NCI-H2171 treated with DMSO at 0.1 percent for 48 hours (cell line): ENCODE measurements at regions not wholly inside any gene's neighbourhood (a gene's known extent, or its start where the extent isn't known, plus 50 kb on each side); places are given as distances from the start of the nearest gene placed in this dataset.
"Not testable (repeated sequence)": the region's sequence is repeated elsewhere in the genome, so short reads cannot be mapped to it uniquely, and the experiment has no call there.

Source experiments
- DNase-seq: peaks from one replicate; lab custom pipeline; 2025; lab: John Stamatoyannopoulos, UW

DNA sequence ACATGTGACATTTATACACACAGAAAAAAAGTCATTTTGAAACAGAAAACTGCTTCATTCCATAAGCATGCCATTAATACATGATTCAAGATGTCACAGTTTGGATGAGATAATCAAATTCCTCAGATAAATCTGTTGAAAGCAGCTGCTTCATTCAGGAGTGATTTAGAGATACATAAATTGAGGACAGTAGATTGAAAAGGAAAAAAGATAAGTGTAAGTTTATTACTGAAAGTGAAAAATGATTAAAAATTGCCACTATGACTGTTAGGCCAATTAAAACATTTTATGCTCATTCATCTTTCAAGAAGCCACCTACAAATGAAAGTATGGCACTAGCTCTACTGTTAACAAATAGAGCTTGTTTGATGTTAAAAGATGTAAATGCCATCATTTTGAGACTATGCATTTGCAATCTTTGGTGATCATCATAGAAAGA lies 136.9 kb upstream of the CDK6 start:
- no peak for DNase-seq

DNA sequence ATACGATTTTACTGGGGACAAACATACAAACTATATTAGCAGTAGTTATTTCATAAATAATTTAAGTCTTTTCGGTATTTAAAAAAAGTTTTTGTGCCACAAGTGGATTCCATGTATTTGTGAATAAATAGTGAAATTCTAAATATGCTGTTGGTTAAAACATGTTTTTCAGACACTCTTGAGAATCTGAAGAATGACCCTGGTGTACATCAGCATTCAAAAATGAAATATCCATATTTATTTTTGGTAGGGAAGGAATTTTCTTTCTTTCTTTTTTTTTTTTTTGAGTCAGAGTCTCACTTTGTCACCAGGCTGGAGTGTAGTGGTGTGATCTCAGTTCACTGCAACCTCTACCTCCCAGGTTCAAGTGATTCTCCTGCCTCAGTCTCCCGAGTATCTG lies 136.1 kb upstream of the CDK6 start:
- DNase-seq = no peak

DNA sequence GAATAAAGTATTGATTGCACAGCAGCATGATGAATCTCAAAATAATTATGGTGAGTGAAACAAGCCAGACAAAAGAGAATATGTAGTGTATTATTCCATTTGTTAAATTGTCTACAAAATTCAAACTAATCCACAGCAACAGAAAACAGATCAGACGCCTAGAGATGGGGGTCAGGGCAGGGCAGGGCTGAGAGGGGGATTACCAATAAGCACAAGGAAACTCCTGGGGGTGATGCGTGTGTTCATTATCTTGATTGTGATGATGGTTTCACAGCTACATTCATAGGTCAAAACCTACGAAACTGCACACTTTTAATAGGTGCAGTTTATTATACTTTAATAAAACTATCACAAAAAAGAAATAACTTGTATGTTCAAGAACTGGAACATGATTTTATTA lies 132.7 kb upstream of the CDK6 start:
- no peak for DNase-seq

DNA sequence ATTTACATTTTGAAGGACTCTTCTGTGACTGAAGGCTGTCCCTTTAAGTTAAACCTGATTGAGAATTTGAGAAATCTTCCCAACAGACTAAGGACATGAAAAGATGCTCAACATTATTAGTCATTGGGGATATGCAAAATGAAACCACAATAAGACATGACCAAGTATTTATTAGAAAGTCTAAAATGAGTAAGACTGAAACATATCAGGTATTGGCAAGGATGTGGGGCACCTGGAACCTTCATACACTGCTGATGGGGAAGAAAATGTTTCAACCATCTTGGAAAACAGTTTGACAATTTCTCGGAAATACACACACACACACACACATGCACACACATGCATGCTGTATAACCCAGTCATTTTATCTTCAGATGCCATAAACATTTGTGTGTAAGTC lies 132.1 kb upstream of the CDK6 start:
- no peak for DNase-seq

DNA sequence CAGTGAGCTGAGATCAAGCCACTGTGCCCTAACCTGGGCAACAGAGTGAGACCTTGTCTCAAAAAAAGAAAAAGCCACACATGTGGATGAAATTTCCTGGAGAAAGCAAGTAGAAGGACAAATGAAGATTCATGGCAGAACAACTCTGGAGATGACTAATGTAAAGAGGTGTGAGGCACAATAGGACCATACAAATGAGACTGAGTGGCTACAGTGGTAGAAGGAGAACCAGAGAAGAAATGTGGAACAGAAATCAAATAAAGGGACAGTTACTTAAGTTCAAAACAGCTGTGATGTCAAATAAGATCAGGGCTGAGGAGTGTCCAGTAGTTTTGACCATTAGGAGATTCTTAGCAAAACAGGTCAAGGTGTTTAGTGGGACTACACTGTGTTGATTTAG lies 130.9 kb upstream of the CDK6 start:
- DNase-seq = no peak

DNA sequence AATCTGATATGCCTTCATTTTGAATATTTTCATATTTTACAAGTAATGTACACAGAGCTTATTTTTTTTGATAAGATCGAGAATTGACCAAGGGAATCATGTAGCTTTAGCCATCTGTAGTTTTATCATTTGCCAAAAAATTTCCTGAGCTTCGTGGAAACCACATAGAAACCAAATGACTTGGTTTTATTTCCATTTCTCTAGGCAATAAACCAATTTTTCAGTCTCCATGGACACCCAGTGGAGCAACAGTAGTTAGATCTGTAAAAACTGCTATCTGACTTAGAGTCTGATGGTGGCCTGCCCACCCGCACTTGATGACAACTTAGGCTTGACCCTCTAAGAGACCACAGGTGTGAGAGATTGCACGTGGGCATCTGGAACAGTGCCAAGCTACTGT lies 127.8 kb upstream of the CDK6 start:
- DNase-seq = no peak

DNA sequence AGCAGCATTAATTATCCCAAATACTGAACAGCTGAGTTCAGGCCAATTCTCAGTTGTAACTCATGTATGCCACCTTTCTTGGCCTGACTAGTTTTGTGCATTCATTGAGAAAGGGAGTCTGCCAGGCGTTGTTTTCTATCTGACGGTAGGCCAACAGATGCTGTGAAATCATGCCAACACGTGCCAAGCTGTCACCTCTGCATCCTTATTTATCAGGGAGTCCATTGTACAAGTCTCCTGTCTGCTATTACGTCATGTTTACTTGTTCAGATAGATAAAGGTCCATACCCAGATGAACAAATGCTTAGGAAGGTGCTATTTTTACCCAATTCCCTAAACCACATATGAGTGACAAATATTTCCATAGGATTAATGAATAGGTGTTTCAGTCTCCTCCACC lies 127.2 kb upstream of the CDK6 start:
- DNase-seq = peak; percentile 76

DNA sequence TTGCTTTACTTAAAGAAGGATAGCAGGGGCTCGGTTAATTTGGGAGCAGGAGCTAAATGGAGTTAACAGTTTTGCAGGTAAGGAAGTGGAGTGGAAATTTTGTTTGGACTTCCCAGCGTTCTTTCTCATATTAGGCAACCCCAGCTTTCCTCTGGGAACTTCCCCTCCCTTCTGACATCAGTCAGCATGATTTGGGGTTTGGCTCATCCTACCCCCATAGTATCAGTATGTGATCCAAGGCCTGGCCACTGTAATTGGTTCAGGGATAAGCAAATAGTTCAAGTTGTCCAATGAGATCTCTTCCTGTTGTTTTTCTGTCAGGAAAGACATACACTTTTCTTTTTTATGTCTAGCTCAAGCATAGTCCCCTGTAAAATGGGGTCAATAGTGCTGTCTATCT lies 125.6 kb upstream of the CDK6 start:
- no peak for DNase-seq

DNA sequence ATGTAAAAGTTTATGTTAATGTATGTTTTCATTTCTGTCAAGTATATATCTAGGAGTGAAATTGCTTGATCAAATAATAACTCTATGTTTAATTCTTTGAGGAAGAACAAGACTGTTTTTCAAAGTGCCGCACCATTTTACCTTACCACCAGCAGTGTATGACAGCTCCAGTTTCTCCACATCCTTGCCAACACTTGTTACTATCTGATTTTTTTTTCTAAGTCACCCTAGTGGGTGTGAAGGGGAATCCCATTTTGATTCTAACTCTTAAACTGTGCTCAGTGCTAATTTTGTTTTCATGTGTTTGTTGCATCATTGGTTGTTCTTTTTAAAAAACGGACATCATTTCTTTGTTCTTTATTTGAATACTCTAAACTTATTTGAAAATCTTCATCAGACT lies 120.2 kb upstream of the CDK6 start:
- no peak for DNase-seq

DNA sequence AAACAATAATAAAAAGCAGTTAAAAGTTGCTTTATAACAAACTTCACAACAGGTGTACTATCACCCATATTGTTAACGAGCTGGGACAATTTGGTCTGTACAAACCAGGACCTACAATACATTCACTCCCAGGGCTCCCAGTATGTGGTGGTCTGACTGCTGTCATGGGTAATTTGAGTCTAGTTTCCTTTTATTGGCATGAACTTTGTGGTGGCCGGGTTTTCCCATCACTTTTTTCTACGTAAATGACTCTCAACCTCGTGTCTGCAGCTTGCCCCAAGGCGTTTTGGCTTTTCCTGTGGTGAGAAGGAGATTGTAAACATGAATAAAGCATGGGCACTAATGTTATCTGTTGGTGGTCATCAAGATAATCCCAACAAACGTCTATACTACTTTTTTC lies 118.7 kb upstream of the CDK6 start:
- no peak for DNase-seq

DNA sequence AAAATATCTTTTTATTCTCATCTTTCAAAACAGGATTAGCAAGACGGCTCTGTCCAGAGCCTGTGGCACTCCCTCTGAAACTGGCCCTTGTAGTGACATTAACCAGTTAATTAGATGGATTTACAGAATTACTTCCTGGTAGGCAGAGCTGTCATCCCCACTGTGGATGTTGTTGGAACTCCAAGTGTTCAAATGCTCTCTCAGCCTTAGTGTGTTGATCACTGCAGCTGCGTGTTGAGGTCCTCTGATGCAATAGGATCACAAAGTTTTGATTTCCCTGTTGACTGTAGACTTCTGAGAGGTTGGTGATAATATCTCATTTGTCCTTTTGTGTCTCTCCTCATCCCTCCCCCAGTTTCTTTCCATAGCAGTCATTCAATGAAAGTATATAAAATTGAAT lies 117.3 kb upstream of the CDK6 start:
- no peak for DNase-seq

DNA sequence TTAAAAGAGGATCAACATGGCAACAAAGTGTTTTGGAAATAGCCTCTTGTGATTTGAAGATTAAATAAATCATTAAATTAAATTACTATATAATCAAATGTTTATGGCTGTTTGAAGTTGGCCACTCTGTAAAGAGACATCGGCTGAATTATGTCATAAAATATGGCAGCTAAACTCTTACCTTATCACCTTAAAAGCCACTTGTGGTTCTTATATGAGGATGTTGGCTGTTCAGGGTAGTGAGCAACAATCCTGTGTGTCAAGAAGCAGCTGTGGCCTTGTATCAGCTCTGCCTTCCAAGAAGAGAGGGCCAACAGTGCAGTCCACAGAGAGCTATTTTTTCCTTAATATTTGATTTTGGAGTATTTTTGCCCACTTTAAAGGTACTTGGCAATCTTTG lies 113.4 kb upstream of the CDK6 start:
- no peak for DNase-seq

DNA sequence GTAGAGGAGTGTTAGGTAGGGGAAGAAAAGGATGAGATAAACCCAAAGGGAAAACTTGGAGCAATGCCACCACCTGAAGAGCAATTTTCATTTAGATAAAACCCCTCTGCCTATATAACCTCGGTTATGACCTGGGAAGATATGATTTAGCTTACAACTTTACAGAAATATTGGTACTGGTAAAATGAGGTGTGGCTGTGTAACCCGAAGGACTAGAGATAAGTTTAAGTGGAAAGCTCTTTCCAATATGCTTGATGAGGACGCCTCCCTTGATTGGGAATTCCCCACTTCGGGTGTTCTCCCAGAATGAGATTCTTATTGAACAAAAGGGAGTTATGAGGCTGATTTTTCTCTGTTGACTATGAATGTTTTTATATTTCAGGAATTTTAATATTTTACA lies 109.5 kb upstream of the CDK6 start:
- no peak for DNase-seq

DNA sequence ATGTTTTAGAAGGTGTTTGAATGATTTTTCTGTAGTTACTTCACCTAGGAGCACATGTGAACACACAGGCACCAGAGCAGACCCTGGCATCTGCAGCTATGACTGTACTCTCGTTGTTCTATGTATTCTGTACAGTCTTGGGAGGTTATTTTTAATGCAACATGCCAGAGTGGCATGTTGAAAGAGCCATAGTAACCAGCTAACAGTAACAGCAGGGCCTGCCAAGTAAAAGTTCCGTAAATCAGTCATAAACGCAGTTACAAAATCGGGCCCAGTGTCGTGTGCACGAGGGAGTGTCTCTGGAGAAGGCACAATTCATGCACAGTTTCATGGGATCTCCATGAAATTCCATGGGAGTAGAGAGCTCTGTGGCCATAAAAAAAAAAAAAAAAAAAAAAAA lies 108.3 kb upstream of the CDK6 start:
- DNase-seq = no peak

DNA sequence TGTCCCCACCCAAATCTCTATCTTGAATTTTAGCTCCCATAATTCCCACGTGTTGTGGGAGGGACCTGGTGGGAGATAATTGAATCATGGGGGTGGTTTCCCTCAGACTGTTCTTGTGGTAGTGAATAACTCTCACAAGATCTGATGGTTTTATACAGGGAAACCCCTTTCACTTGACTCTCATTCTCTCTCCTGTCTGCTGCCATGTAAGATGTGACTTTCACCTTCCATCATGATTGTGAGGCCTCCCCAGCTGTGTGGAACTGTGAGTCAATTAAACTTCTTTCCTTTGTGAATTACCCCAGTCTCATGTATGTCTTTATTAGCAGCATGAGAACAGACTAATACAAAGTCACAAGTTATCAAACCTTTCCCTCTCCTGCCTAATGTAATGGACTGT lies 106.3 kb upstream of the CDK6 start:
- DNase-seq = not testable (repeated sequence)

DNA sequence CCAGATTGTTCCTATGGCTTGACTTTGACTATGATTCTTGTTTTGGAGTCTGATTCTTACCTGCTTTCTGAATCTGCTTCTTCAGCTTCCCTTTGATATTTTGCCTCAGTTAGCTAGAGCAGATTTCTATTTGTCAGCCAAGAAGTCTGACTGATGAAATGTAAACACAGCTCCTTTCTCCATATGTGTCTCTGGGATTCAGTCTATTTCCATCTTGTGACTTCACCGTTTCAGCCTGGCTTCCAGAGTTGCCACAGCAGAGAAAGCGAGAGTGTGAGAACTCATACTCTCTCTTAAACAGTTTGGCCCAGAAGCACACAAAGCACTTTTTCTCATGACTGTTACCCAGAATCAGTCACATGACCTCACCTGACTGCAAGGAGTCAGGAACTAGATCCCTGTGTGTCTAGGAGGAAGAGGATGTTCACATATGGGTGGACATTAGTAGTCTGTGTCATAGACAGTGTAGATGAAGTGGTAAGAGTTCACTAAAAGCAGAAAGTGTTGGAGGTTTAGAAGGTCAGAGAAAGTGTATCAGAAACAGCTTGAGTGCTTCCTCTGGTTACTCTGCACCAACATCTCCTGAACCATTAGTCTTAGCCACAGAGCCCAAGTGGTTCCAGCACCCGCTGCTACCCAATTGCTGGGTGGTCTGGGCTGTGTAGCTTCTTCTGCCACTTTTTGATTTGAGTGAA lies 103.4 kb upstream of the CDK6 start:
- DNase-seq = no peak

DNA sequence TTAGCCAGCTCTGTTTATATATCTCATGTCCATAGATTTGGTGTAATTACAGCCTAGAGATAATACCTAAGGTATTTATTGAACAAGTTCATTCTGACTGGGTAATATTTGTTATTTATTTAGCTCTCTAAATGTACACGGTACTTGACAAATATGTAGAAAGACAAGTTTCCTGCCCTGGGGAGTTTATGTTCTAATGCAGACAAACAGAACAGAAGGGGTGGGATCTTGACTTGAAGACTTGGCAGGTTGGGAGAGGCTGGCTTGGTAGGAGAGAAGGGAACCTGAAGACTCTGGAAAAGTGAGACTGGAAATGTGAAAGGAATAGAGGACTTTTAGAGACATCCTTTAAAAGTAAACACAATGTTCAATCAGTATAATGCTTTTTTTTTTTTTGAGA lies 97.7 kb upstream of the CDK6 start:
- no peak for DNase-seq

DNA sequence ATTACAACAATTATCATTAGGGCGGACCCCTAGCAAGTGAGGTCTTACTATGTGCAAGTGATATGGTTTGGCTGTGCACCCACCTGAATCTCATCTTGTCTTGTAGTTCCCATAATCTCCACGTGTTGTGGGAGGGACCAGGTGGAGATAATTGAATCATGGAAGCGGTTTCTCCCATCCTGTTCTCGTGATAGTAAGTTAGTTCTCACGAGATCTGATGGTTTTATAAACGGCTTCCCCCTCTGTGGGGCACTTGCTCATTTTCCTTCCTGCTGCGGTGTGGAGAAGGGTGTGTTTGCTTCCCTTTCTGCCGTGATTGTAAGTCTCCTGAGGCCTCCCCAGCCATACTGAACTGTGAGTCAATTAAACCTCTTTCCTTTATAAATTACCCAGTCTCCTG lies 96.1 kb upstream of the CDK6 start:
- no peak for DNase-seq

DNA sequence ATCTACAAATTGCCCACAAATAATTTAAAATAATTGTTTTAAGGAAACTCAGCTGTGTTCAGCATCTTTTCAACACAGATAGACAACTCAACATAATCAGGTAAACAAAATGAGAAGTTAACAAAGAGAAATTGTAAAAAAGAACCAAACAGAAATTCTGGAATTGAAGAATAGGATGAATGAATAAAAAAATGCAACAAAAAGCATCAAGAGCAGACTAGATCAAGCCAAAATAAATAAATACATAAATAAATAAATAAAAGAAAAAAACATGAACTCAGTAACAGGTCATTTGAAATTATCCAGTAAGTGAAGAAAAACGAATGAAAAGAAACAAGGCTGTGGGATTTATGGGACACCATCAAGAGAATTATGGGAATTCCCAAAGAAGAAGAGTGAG lies 94.0 kb upstream of the CDK6 start:
- DNase-seq = no peak

DNA sequence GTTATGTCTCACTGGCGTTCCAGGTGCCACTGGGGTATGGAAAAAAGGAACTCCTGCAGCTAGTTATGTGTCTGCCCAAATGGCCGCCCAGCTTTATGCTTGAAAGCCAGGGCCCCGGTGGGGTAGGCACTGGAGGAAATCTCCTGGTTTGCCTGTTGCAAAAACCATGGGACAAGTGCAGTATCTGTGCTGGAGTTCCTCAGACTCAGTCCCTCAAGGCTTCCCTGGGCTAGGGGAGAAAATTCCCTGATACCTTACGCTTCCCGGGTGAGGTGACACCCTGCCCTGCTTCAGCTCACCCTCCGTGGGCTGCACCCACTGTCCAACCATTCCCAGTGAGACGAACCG lies 90.3 kb upstream of the CDK6 start:
- no peak for DNase-seq

DNA sequence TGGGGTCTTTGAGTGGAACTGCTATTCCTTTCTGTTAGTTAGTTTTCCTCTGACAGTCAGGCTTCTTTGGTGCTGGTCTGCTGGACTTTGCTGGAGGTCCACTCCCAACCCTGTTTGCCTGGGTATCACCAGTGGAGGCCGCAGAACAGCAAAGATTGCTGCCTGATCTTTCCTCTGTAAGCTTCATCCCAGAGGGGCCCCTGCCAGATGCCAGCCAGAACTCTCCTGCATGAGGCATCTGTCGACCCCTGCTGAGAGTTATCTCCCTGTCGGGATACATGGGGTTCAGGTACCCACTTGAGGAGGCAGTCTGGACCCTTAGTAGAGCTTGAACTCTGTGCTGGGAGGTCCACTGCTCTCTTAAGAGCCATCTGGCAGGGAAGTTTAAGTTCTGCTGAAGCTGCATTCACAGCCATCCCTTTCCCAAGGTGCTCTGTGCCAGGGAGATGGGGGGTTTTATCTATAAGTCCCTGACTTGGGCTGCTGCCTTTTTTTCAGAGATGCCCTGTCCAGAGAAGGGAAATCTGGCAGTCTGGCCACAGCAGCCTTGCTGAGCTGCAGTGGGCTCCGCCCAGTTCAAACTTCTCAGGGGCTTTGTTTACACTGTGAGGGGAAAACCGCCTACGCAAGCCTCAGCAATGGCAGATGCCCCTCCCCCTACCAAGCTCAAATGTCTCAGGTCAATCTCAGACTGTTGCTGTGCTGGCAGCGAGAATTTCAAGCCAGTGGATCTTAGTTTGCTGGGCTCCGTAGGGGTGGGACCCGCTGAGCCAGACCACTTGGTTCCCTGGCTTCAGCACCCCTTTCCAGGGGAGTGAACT lies 89.7 kb upstream of the CDK6 start:
- DNase-seq = peak; percentile 40

DNA sequence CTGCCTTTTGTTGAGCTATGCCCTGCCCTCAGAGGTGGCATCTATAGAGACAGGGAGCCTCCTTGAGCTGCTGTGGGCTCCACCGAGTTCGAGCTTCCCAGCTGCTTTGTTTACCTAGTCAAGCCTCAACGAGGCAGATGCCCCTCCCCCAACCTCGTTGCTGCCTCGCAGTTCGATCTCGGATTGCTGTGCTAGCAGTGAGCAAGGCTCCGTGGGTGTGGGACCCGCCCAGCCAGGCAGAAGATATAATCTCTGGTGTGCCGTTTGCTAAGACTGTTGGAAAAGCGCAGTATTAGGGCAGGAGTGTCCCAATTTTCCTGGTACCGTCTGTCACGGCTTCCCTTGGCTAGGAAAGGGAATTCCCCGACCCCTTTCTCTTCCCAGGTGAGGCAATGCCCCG lies 88.4 kb upstream of the CDK6 start:
- no peak for DNase-seq

DNA sequence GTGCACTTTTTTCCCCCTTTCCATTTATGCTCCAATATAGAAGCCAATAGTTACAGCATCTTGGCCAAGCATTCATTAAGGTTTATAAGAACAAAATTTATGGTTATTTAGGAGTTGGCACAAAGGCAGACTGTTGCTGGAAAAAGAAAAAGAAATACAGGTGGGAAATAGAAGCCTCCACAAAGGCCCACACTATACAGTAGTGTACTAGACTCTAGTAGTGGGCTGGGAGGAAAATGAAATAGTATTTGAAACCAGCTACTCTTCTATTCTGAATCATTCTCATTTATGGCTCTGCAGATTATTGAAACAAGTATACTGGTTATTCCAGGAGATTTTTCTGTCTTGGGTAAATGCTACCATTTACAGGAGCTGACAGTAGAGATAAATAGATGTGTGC lies 80.9 kb upstream of the CDK6 start:
- DNase-seq = no peak

DNA sequence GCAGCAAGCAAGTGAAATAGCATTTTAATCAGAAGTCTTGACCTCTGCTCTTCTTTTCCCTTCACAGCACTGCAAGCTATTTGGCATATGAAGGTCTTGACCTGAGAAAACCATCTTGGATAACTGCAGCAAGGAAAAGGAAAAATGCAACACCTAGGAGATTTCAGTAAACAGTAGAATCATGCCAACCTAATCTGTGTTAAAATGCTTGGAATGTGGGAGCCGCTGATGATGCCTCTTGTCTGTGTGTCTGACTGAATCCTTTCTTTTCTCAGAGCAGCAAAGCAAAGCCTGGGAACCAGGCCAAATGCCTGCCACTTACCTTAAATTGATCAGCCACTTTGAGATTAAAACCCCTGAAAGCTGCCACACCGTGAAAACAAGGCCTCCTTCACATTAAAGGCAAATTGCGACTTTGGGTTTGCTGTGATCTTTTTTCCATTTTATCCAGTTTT lies 80.4 kb upstream of the CDK6 start:
- peak; percentile 30 for DNase-seq
